Kidney epithelial cell (primary cell): ENCODE measurements at regions not wholly inside any gene's neighbourhood (a gene's known extent, or its start where the extent isn't known, plus 50 kb on each side); places are given as distances from the start of the nearest gene placed in this dataset.
"Not testable (repeated sequence)": the region's sequence is repeated elsewhere in the genome, so short reads cannot be mapped to it uniquely, and the experiment has no call there.

ENCODE experiments used
- DNase-seq: peaks from one replicate; pipeline ENCODE4 v3.0.0-alpha.2; 2010; ENCODE audit warnings: low read depth
- H3K27me3 ChIP-seq: 2 replicates; pipeline ENCODE4 v1.6.0; 2011; ENCODE audit warnings: low read length; ENCODE audit not compliant: control insufficient read depth, insufficient read depth
- H3K36me3 ChIP-seq: 2 replicates; pipeline ENCODE4 v1.5.1; 2011; ENCODE audit warnings: low read length; ENCODE audit not compliant: control insufficient read depth, insufficient read depth
- H3K4me3 ChIP-seq: 2 replicates; pipeline ENCODE4 v1.5.1; 2011; ENCODE audit warnings: low read depth, mild to moderate bottlenecking, control low read depth, low read length
- CTCF ChIP-seq: IDR thresholded peaks from 2 replicates; pipeline ENCODE4 v1.5.1; 2011; ENCODE audit warnings: mild to moderate bottlenecking, moderate library complexity, low read length, control low read depth, inconsistent platforms; ENCODE audit not compliant: insufficient read depth, poor library complexity, severe bottlenecking

GRCh38 chr4:147104768-147105167, 159.1 kb upstream of the TTC29 start:
- H3K27me3 ChIP-seq = no peaks in the 10 kb centered on the region
- H3K4me3 ChIP-seq = no peak overlapping the region
- H3K36me3 ChIP-seq = no peaks in the 10 kb centered on the region
- TF ChIP-seq CTCF = no peak
- no peak for DNase-seq

GRCh38 chr4:147108409-147108808, 162.7 kb upstream of the TTC29 start:
- DNase-seq = no peak
- H3K27me3 ChIP-seq = no peaks in the 10 kb centered on the region
- H3K4me3 ChIP-seq = no peak overlapping the region
- no peaks in the 10 kb centered on the region for H3K36me3 ChIP-seq
- no peak for TF ChIP-seq CTCF

GRCh38 chr4:147109800-147110199, 164.1 kb upstream of the TTC29 start:
- TF ChIP-seq CTCF = no peak
- H3K36me3 ChIP-seq = no peaks in the 10 kb centered on the region

GRCh38 chr4:147110473-147111367, 165.1 kb upstream of the TTC29 start:
- no peak for DNase-seq
- no peak overlapping the region for H3K4me3 ChIP-seq

More at GRCh38 chr4:147109800-147110199, 164.1 kb upstream of the TTC29 start:
- no peaks in the 10 kb centered on the region for H3K27me3 ChIP-seq
- no peak overlapping the region for H3K4me3 ChIP-seq
- DNase-seq = no peak

GRCh38 chr4:147112196-147112595, 166.5 kb upstream of the TTC29 start:
- not testable (repeated sequence) for DNase-seq, H3K27me3 ChIP-seq, H3K4me3 ChIP-seq, H3K36me3 ChIP-seq

More at GRCh38 chr4:147110473-147111367, 165.1 kb upstream of the TTC29 start:
- peak; percentile 9 for TF ChIP-seq CTCF
- Histone ChIP-seq H3K27me3 (no peaks in the 10 kb centered on the region), H3K36me3 (no peaks in the 10 kb centered on the region)

GRCh38 chr4:147117431-147117830, 171.8 kb upstream of the TTC29 start:
- H3K4me3 ChIP-seq = no peak overlapping the region
- no peaks in the 10 kb centered on the region for H3K27me3 ChIP-seq
- DNase-seq = no peak
- H3K36me3 ChIP-seq = no peaks in the 10 kb centered on the region
- TF ChIP-seq CTCF = no peak
